PC-9 (cell line): ENCODE measurements at regions not wholly inside any gene's neighbourhood (a gene's known extent, or its start where the extent isn't known, plus 50 kb on each side); places are given as distances from the start of the nearest gene placed in this dataset.

Source experiments
- BruUV-seq: library from RNA; stranded (reverse); fragments of 400-500 nt; replicated peaks from 2 replicates; lab custom pipeline; 2021; lab: Mats Ljungman, UMichigan
- CTCF ChIA-PET: fragments of 300-600 bp; sonication (Branson Sonifier 250); formaldehyde crosslinking; loops from one replicate; lab custom pipeline; 2022; ENCODE audit warnings: antibody characterized with exemption; lab: Charles Lee
- POLR2A ChIA-PET: fragments of 300-600 bp; sonication (Branson Sonifier 250); formaldehyde crosslinking; loops from one replicate; lab custom pipeline; 2022; ENCODE audit warnings: antibody characterized with exemption; ENCODE audit not compliant: unreplicated experiment; lab: Charles Lee
- DNase-seq, 2 experiments: peaks; one replicate each; pipeline versions ENCODE4 v3.0.0 to v3.0.0-alpha.2; 2015 to 2022; ENCODE audit warnings: mixed read lengths in 1 of 2
- H2AFZ ChIP-seq: fragments of 200-600 bp; sonication (generic); 2 replicates; pipeline ENCODE4 v1.8.1; 2017; ENCODE audit warnings: antibody characterized with exemption
- H3F3A ChIP-seq: fragments of 200-600 bp; sonication (generic); 2 replicates; pipeline ENCODE4 v1.8.1; 2017; ENCODE audit warnings: antibody characterized with exemption, mild to moderate bottlenecking, low read depth; ENCODE audit not compliant: insufficient read depth
- H3K27ac ChIP-seq: fragments of 200-600 bp; sonication (generic); 2 replicates; pipeline ENCODE4 v1.6.1; 2016; ENCODE audit warnings: mixed run types
- H3K27me3 ChIP-seq: fragments of 200-600 bp; sonication (generic); 2 replicates; pipeline ENCODE4 v1.6.1; 2016; ENCODE audit warnings: low read depth, mixed run types; ENCODE audit not compliant: insufficient read depth
- H3K36me3 ChIP-seq: fragments of 200-600 bp; sonication (generic); 2 replicates; pipeline ENCODE4 v1.6.1; 2016; ENCODE audit warnings: low read depth, mixed run types
- H3K4me1 ChIP-seq: fragments of 200-600 bp; sonication (generic); replicated peaks from 2 replicates; pipeline ENCODE4 v1.6.1; 2016; ENCODE audit warnings: mixed run types; ENCODE audit not compliant: insufficient read depth
- H3K4me2 ChIP-seq: fragments of 200-600 bp; sonication (generic); 2 replicates; pipeline ENCODE4 v1.6.1; 2017; ENCODE audit warnings: mixed run types
- H3K4me3 ChIP-seq: fragments of 200-600 bp; sonication (generic); 2 replicates; pipeline ENCODE4 v1.6.1; 2016; ENCODE audit warnings: mixed run types
- H3K79me2 ChIP-seq: fragments of 200-600 bp; sonication (generic); 2 replicates; pipeline ENCODE4 v1.6.1; 2017; ENCODE audit warnings: low read depth, mixed run types
- H3K9me2 ChIP-seq: fragments of 200-600 bp; sonication (generic); 2 replicates; pipeline ENCODE4 v1.8.1; 2017; ENCODE audit warnings: mild to moderate bottlenecking; ENCODE audit not compliant: insufficient read depth
- H3K9me3 ChIP-seq: fragments of 200-600 bp; sonication (generic); 2 replicates; pipeline ENCODE4 v1.8.1; 2016; ENCODE audit warnings: low read depth; ENCODE audit not compliant: insufficient read depth
- H4K20me1 ChIP-seq: fragments of 200-600 bp; sonication (generic); 2 replicates; pipeline ENCODE4 v1.8.1; 2017; ENCODE audit not compliant: insufficient read depth
- EZH2 ChIP-seq: fragments of 200-600 bp; sonication (generic); IDR thresholded peaks from 2 replicates; pipeline ENCODE4 v1.8.0; 2017; ENCODE audit warnings: antibody characterized with exemption, low read depth
- intact Hi-C: fragments of 100-400 bp; cut with micrococcal nuclease; formaldehyde crosslinking; loops from one replicate; pipeline ENCODE4 v1.10.0; 2022; ENCODE audit not compliant: unreplicated experiment
- TF ChIP-seq, protein P1 (sequence below): fragments of 200-600 bp; sonication (generic); conservative IDR thresholded peaks from 2 replicates; pipeline ENCODE4 v1.6.1; 2017; ENCODE audit warnings: mixed run types, antibody characterized with exemption, mild to moderate bottlenecking, moderate library complexity

GRCh38 chr10:45071043-45071813 is 70.5 kb downstream of the ZNF22 start:
- intact Hi-C loops: no loop called here
- H4K20me1 ChIP-seq: no peaks in the 10 kb centered on the region
- no peak for TF ChIP-seq EZH2
- TF ChIP-seq, protein P1, sequence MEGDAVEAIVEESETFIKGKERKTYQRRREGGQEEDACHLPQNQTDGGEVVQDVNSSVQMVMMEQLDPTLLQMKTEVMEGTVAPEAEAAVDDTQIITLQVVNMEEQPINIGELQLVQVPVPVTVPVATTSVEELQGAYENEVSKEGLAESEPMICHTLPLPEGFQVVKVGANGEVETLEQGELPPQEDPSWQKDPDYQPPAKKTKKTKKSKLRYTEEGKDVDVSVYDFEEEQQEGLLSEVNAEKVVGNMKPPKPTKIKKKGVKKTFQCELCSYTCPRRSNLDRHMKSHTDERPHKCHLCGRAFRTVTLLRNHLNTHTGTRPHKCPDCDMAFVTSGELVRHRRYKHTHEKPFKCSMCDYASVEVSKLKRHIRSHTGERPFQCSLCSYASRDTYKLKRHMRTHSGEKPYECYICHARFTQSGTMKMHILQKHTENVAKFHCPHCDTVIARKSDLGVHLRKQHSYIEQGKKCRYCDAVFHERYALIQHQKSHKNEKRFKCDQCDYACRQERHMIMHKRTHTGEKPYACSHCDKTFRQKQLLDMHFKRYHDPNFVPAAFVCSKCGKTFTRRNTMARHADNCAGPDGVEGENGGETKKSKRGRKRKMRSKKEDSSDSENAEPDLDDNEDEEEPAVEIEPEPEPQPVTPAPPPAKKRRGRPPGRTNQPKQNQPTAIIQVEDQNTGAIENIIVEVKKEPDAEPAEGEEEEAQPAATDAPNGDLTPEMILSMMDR: no peak
- H3F3A ChIP-seq: no peaks in the 10 kb centered on the region
- no peaks in the 10 kb centered on the region for H3K9me2 ChIP-seq
- CTCF ChIA-PET: interaction anchor here (0.7 kb wide), 1 partner anchor 140 kb away, joined by 8 read pairs; no protein-coding TSS in a partner anchor
- no TSS peak for BruUV-seq
- H3K27me3 ChIP-seq: no peaks in the 10 kb centered on the region
- H3K4me2 ChIP-seq: no peak overlapping the region
- no peak overlapping the region for H3K4me3 ChIP-seq
- no peak for DNase-seq
- no peaks in the 10 kb centered on the region for H3K79me2 ChIP-seq
- no peaks in the 10 kb centered on the region for H3K9me3 ChIP-seq
- H3K4me1 ChIP-seq: no peaks in the 10 kb centered on the region
- no peak overlapping the region for H3K27ac ChIP-seq
- H3K36me3 ChIP-seq: no peaks in the 10 kb centered on the region
- POLR2A ChIA-PET: no interaction called here
- H2AFZ ChIP-seq: no peak overlapping the region

GRCh38 chr10:45075216-45075615 is 74.5 kb downstream of the ZNF22 start:
- TF ChIP-seq EZH2: no peak
- TF ChIP-seq, protein P1: no peak
- no peaks in the 10 kb centered on the region for H3K9me3 ChIP-seq
- 0 out of 2 replicates have a peak, but pooled peaks cover 5% of the 10 kb centered on the region for H3K27me3 ChIP-seq
- POLR2A ChIA-PET: no interaction called here
- H2AFZ ChIP-seq: no peak overlapping the region
- no peak overlapping the region for H3K27ac ChIP-seq
- no peaks in the 10 kb centered on the region for H3K79me2 ChIP-seq
- no peak overlapping the region for H3K4me3 ChIP-seq
- H3F3A ChIP-seq: no peaks in the 10 kb centered on the region
- H3K9me2 ChIP-seq: no peaks in the 10 kb centered on the region
- CTCF ChIA-PET: no interaction called here
- no peaks in the 10 kb centered on the region for H3K36me3 ChIP-seq
- H3K4me1 ChIP-seq: no peaks in the 10 kb centered on the region
- DNase-seq: no peak
- intact Hi-C loops: no loop called here
- BruUV-seq: no TSS peak
- H3K4me2 ChIP-seq: no peak overlapping the region
- H4K20me1 ChIP-seq: no peaks in the 10 kb centered on the region

- Histone ChIP-seq H3K9me2 (no peaks in the 10 kb centered on the region), H3K36me3 (no peaks in the 10 kb centered on the region), H3K4me3 (no peak overlapping the region), H3F3A (no peaks in the 10 kb centered on the region), H3K4me1 (no peaks in the 10 kb centered on the region), H3K79me2 (no peaks in the 10 kb centered on the region), H3K27ac (no peak overlapping the region), H2AFZ (no peak overlapping the region), H4K20me1 (no peaks in the 10 kb centered on the region), H3K27me3 (0 out of 2 replicates have a peak, but pooled peaks cover 9% of the 10 kb centered on the region), H3K9me3 (no peaks in the 10 kb centered on the region), H3K4me2 (no peak overlapping the region)
- no TSS peak for BruUV-seq
- intact Hi-C loops: no loop called here
- ChIA-PET POLR2A (no interaction called here), CTCF (no interaction called here)
- TF ChIP-seq EZH2: no peak
- TF ChIP-seq, protein P1: no peak
- no peak for DNase-seq
Measured at GRCh38 chr10:45075826-45076380, 75.2 kb downstream of the ZNF22 start.
